ENCODE measurements at regions not wholly inside any gene's neighbourhood (a gene's known extent, or its start where the extent isn't known, plus 50 kb on each side); places are given as distances from the start of the nearest gene placed in this dataset.
A peak's percentile ranks its signal among the peaks of the same experiment; 100 is the strongest.

- H3K9me3 ChIP-seq (replicated peaks; ENCODE audit: control insufficient read depth, low read depth, low read length): no peaks in the 10 kb centered on the region
- no peak overlapping the region for H3K4me3 ChIP-seq (ENCODE audit: low read length)
- H3K27ac ChIP-seq (ENCODE audit: low read length): no peak overlapping the region
- DNase-seq: no peak
- no peaks in the 10 kb centered on the region for H3K36me3 ChIP-seq (ENCODE audit: control insufficient read depth, insufficient read depth, low read length)
- H3K27me3 ChIP-seq (ENCODE audit: control insufficient read depth, insufficient read depth, low read length): no peaks in the 10 kb centered on the region
- H3K4me1 ChIP-seq (ENCODE audit: control insufficient read depth, insufficient read depth, low read length): no peaks in the 10 kb centered on the region
Observed at GRCh38 chr15:37638691-37639090, 295.7 kb upstream of the TMCO5A start.

GRCh38 chr15:37652646-37653417, 281.6 kb upstream of the TMCO5A start:
- Histone ChIP-seq H3K9me3 (replicated peaks; ENCODE audit: control insufficient read depth, low read depth, low read length) (peaks cover 5% of the 10 kb centered on the region), H3K36me3 (ENCODE audit: control insufficient read depth, insufficient read depth, low read length) (no peaks in the 10 kb centered on the region), H3K4me1 (ENCODE audit: control insufficient read depth, insufficient read depth, low read length) (no peaks in the 10 kb centered on the region), H3K27ac (ENCODE audit: low read length) (no peak overlapping the region), H3K27me3 (ENCODE audit: control insufficient read depth, insufficient read depth, low read length) (no peaks in the 10 kb centered on the region), H3K4me3 (ENCODE audit: low read length) (no peak overlapping the region)
- no peak for DNase-seq
- WGBS (ENCODE audit: insufficient coverage): 60% methylated on average over 2 of the region's 2 CpGs

GRCh38 chr15:37678124-37678523, 256.3 kb upstream of the TMCO5A start:
- H3K4me1 ChIP-seq (ENCODE audit: control insufficient read depth, insufficient read depth, low read length): no peaks in the 10 kb centered on the region
- H3K36me3 ChIP-seq (ENCODE audit: control insufficient read depth, insufficient read depth, low read length): no peaks in the 10 kb centered on the region
- DNase-seq: no peak
- H3K27ac ChIP-seq (ENCODE audit: low read length): no peak overlapping the region
- 20% methylated on average over 1 of the region's 3 CpGs for WGBS (ENCODE audit: insufficient coverage)
- no peaks in the 10 kb centered on the region for H3K9me3 ChIP-seq (replicated peaks; ENCODE audit: control insufficient read depth, low read depth, low read length)
- no peaks in the 10 kb centered on the region for H3K27me3 ChIP-seq (ENCODE audit: control insufficient read depth, insufficient read depth, low read length)
- H3K4me3 ChIP-seq (ENCODE audit: low read length): no peak overlapping the region

- H3K4me1 ChIP-seq (ENCODE audit: control insufficient read depth, insufficient read depth, low read length): no peaks in the 10 kb centered on the region
- DNase-seq: no peak
- H3K4me3 ChIP-seq (ENCODE audit: low read length): no peak overlapping the region
- H3K9me3 ChIP-seq (replicated peaks; ENCODE audit: control insufficient read depth, low read depth, low read length): no peaks in the 10 kb centered on the region
- WGBS (ENCODE audit: insufficient coverage): no CpG with 5 or more reads among the region's 3 CpGs
- H3K27me3 ChIP-seq (ENCODE audit: control insufficient read depth, insufficient read depth, low read length): no peaks in the 10 kb centered on the region
- H3K36me3 ChIP-seq (ENCODE audit: control insufficient read depth, insufficient read depth, low read length): no peaks in the 10 kb centered on the region
- H3K27ac ChIP-seq (ENCODE audit: low read length): no peak overlapping the region
Observed at GRCh38 chr15:37679627-37680026, 254.8 kb upstream of the TMCO5A start.

GRCh38 chr15:37682304-37682703, 252.1 kb upstream of the TMCO5A start:
- Histone ChIP-seq H3K4me1 (ENCODE audit: control insufficient read depth, insufficient read depth, low read length) (no peaks in the 10 kb centered on the region), H3K36me3 (ENCODE audit: control insufficient read depth, insufficient read depth, low read length) (no peaks in the 10 kb centered on the region), H3K9me3 (replicated peaks; ENCODE audit: control insufficient read depth, low read depth, low read length) (peaks cover 4% of the 10 kb centered on the region), H3K27me3 (ENCODE audit: control insufficient read depth, insufficient read depth, low read length) (no peaks in the 10 kb centered on the region), H3K27ac (ENCODE audit: low read length) (no peak overlapping the region), H3K4me3 (ENCODE audit: low read length) (no peak overlapping the region)
- whole genome bisulfite sequencing (ENCODE audit: insufficient coverage): no CpG with 5 or more reads among the region's 4 CpGs
- no peak for DNase-seq

- Histone ChIP-seq H3K4me1 (ENCODE audit: control insufficient read depth, insufficient read depth, low read length) (no peaks in the 10 kb centered on the region), H3K27me3 (ENCODE audit: control insufficient read depth, insufficient read depth, low read length) (no peaks in the 10 kb centered on the region), H3K36me3 (ENCODE audit: control insufficient read depth, insufficient read depth, low read length) (no peaks in the 10 kb centered on the region), H3K9me3 (replicated peaks; ENCODE audit: control insufficient read depth, low read depth, low read length) (no peaks in the 10 kb centered on the region), H3K27ac (ENCODE audit: low read length) (no peak overlapping the region), H3K4me3 (ENCODE audit: low read length) (no peak overlapping the region)
- 24% methylated on average over 3 of the region's 4 CpGs for WGBS (ENCODE audit: insufficient coverage)
- peak; percentile 80 for DNase-seq
Observed at GRCh38 chr15:37691911-37692310, 242.5 kb upstream of the TMCO5A start.

- Histone ChIP-seq H3K9me3 (replicated peaks; ENCODE audit: control insufficient read depth, low read depth, low read length) (no peaks in the 10 kb centered on the region), H3K4me3 (ENCODE audit: low read length) (no peak overlapping the region), H3K27me3 (ENCODE audit: control insufficient read depth, insufficient read depth, low read length) (no peaks in the 10 kb centered on the region), H3K27ac (ENCODE audit: low read length) (no peak overlapping the region), H3K4me1 (ENCODE audit: control insufficient read depth, insufficient read depth, low read length) (no peaks in the 10 kb centered on the region), H3K36me3 (ENCODE audit: control insufficient read depth, insufficient read depth, low read length) (no peaks in the 10 kb centered on the region)
- WGBS (ENCODE audit: insufficient coverage): 80% methylated on average over 2 of the region's 3 CpGs
- DNase-seq: no peak
Observed at GRCh38 chr15:37693926-37694325, 240.5 kb upstream of the TMCO5A start.

GRCh38 chr15:37695719-37696118, 238.7 kb upstream of the TMCO5A start:
- H3K27me3 ChIP-seq (ENCODE audit: control insufficient read depth, insufficient read depth, low read length): no peaks in the 10 kb centered on the region
- no peaks in the 10 kb centered on the region for H3K4me1 ChIP-seq (ENCODE audit: control insufficient read depth, insufficient read depth, low read length)
- H3K4me3 ChIP-seq (ENCODE audit: low read length): no peak overlapping the region
- DNase-seq: no peak
- H3K9me3 ChIP-seq (replicated peaks; ENCODE audit: control insufficient read depth, low read depth, low read length): no peaks in the 10 kb centered on the region
- no peaks in the 10 kb centered on the region for H3K36me3 ChIP-seq (ENCODE audit: control insufficient read depth, insufficient read depth, low read length)
- no peak overlapping the region for H3K27ac ChIP-seq (ENCODE audit: low read length)

GRCh38 chr15:37698679-37699078, 235.8 kb upstream of the TMCO5A start:
- DNase-seq: no peak
- Histone ChIP-seq H3K4me3 (ENCODE audit: low read length) (no peak overlapping the region), H3K27me3 (ENCODE audit: control insufficient read depth, insufficient read depth, low read length) (no peaks in the 10 kb centered on the region), H3K36me3 (ENCODE audit: control insufficient read depth, insufficient read depth, low read length) (no peaks in the 10 kb centered on the region), H3K4me1 (ENCODE audit: control insufficient read depth, insufficient read depth, low read length) (no peaks in the 10 kb centered on the region), H3K27ac (ENCODE audit: low read length) (no peak overlapping the region), H3K9me3 (replicated peaks; ENCODE audit: control insufficient read depth, low read depth, low read length) (no peaks in the 10 kb centered on the region)
- no CpG with 5 or more reads among the region's 3 CpGs for WGBS (ENCODE audit: insufficient coverage)

GRCh38 chr15:37701230-37701629, 233.2 kb upstream of the TMCO5A start:
- no peak for DNase-seq
- H3K27me3 ChIP-seq (ENCODE audit: control insufficient read depth, insufficient read depth, low read length): no peaks in the 10 kb centered on the region
- H3K4me1 ChIP-seq (ENCODE audit: control insufficient read depth, insufficient read depth, low read length): no peaks in the 10 kb centered on the region
- no peak overlapping the region for H3K4me3 ChIP-seq (ENCODE audit: low read length)
- no peaks in the 10 kb centered on the region for H3K9me3 ChIP-seq (replicated peaks; ENCODE audit: control insufficient read depth, low read depth, low read length)
- no peak overlapping the region for H3K27ac ChIP-seq (ENCODE audit: low read length)
- H3K36me3 ChIP-seq (ENCODE audit: control insufficient read depth, insufficient read depth, low read length): no peaks in the 10 kb centered on the region
- 92% methylated on average over 1 of the region's 1 CpG for WGBS (ENCODE audit: insufficient coverage)

GRCh38 chr15:37709669-37710068, 224.8 kb upstream of the TMCO5A start:
- WGBS (ENCODE audit: insufficient coverage): no CpG with 5 or more reads among the region's 1 CpG

More at GRCh38 chr15:37709669-37710068, 224.8 kb upstream of the TMCO5A start:
- Histone ChIP-seq H3K27ac (ENCODE audit: low read length) (no peak overlapping the region), H3K9me3 (replicated peaks; ENCODE audit: control insufficient read depth, low read depth, low read length) (no peaks in the 10 kb centered on the region), H3K36me3 (ENCODE audit: control insufficient read depth, insufficient read depth, low read length) (no peaks in the 10 kb centered on the region), H3K4me1 (ENCODE audit: control insufficient read depth, insufficient read depth, low read length) (no peaks in the 10 kb centered on the region), H3K4me3 (ENCODE audit: low read length) (no peak overlapping the region), H3K27me3 (ENCODE audit: control insufficient read depth, insufficient read depth, low read length) (no peaks in the 10 kb centered on the region)
- DNase-seq: no peak

All from muscle of leg (tissue), 3 donors.